ENCODE measurements at regions not wholly inside any gene's neighbourhood (a gene's known extent, or its start where the extent isn't known, plus 50 kb on each side); places are given as distances from the start of the nearest gene placed in this dataset.

DNA sequence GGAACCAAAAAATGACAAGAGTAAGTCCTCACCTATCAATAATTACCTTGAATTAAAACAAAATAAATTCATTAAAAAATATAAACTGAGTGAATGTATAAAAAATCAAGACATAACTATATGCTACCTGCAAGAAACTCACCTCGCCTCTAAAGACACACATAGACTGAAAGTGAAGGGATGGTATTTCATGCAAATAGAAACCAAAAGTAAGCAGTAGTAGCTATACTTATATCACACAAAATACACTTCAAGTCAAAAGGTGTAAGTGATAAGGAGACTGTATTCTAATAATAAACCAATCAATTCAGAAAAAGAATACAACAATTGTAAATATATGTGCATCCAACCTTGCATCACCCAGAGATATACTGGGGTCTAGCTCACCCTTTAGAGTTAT, 332.6 kb downstream of the SH2D4B start:
- H3K4me2 ChIP-seq, result no peak overlapping the region

GRCh38 chr10:80871083-80871482, 333.4 kb downstream of the SH2D4B start:
- ChIA-PET CTCF (no interaction called here), POLR2A (ENCODE audit: unreplicated experiment) (no interaction called here)
- H3K4me3 ChIP-seq, result no peak overlapping the region
- no peaks in the 10 kb centered on the region for H3K9me2 ChIP-seq (ENCODE audit: insufficient read depth)
- no peaks in the 10 kb centered on the region for H3K27me3 ChIP-seq (ENCODE audit: insufficient read depth, low read depth)
- no peaks in the 10 kb centered on the region for H4K20me1 ChIP-seq (ENCODE audit: insufficient read depth)
- TF ChIP-seq EZH2 (IDR thresholded peaks at IDR 0.05; ENCODE audit: low read depth), result no peak
- TF ChIP-seq, protein P1, sequence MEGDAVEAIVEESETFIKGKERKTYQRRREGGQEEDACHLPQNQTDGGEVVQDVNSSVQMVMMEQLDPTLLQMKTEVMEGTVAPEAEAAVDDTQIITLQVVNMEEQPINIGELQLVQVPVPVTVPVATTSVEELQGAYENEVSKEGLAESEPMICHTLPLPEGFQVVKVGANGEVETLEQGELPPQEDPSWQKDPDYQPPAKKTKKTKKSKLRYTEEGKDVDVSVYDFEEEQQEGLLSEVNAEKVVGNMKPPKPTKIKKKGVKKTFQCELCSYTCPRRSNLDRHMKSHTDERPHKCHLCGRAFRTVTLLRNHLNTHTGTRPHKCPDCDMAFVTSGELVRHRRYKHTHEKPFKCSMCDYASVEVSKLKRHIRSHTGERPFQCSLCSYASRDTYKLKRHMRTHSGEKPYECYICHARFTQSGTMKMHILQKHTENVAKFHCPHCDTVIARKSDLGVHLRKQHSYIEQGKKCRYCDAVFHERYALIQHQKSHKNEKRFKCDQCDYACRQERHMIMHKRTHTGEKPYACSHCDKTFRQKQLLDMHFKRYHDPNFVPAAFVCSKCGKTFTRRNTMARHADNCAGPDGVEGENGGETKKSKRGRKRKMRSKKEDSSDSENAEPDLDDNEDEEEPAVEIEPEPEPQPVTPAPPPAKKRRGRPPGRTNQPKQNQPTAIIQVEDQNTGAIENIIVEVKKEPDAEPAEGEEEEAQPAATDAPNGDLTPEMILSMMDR (conservative IDR thresholded peaks at IDR 0.05), result no peak
- H3F3A ChIP-seq (ENCODE audit: insufficient read depth, low read depth), result no peaks in the 10 kb centered on the region
- no peaks in the 10 kb centered on the region for H3K79me2 ChIP-seq (ENCODE audit: low read depth)
- no peaks in the 10 kb centered on the region for H3K36me3 ChIP-seq (ENCODE audit: low read depth)
- DNase-seq, result no peak
- no peak overlapping the region for H3K27ac ChIP-seq
- H3K9me3 ChIP-seq (ENCODE audit: insufficient read depth, low read depth), result no peaks in the 10 kb centered on the region; the same call in 1 of the 2 replicates
- no peak overlapping the region for H3K4me2 ChIP-seq
- intact Hi-C loops (cut with micrococcal nuclease; ENCODE audit: unreplicated experiment), result no loop called here
- no peak overlapping the region for H2AFZ ChIP-seq
- no TSS peak for BruUV-seq (replicated peaks)
- no peaks in the 10 kb centered on the region for H3K4me1 ChIP-seq (replicated peaks; ENCODE audit: insufficient read depth)

More for the DNA sequence above, 332.6 kb downstream of the SH2D4B start:
- no TSS peak for BruUV-seq (replicated peaks)
- Histone ChIP-seq H3K4me1 (replicated peaks; ENCODE audit: insufficient read depth) (no peaks in the 10 kb centered on the region), H3K27me3 (ENCODE audit: insufficient read depth, low read depth) (no peaks in the 10 kb centered on the region), H3K4me3 (no peak overlapping the region), H4K20me1 (ENCODE audit: insufficient read depth) (no peaks in the 10 kb centered on the region), H3K9me3 (ENCODE audit: insufficient read depth, low read depth) (no peaks in the 10 kb centered on the region; the same call in 1 of the 2 replicates), H3K36me3 (ENCODE audit: low read depth) (no peaks in the 10 kb centered on the region), H3K79me2 (ENCODE audit: low read depth) (no peaks in the 10 kb centered on the region), H3K9me2 (ENCODE audit: insufficient read depth) (no peaks in the 10 kb centered on the region), H2AFZ (no peak overlapping the region), H3K27ac (no peak overlapping the region), H3F3A (ENCODE audit: insufficient read depth, low read depth) (no peaks in the 10 kb centered on the region)
- DNase-seq, result no peak
- TF ChIP-seq, protein P1 (conservative IDR thresholded peaks at IDR 0.05), result no peak
- no peak for TF ChIP-seq EZH2 (IDR thresholded peaks at IDR 0.05; ENCODE audit: low read depth)
- ChIA-PET CTCF (no interaction called here), POLR2A (ENCODE audit: unreplicated experiment) (no interaction called here)
- intact Hi-C loops (cut with micrococcal nuclease; ENCODE audit: unreplicated experiment), result no loop called here

DNA sequence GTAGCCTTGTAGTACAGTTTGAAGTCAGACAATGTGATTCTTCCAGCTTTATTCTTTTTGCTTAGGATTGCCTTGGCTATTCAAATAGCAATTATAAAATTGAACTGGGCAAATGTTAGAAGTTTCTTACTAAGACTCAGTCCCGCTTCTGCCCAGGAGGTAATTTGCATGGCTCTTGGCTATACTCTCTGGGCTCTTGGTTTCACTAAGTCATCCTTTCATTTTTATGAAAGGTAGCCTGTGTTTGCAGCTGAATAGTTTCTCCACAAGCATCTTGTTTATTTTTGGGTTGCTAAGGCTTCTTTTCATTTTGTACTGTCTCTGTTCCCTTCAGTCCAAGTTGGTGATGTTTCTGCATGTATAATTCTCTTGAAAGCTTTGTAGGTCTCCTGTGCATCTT, 340.6 kb downstream of the SH2D4B start:
- CTCF ChIA-PET, result no interaction called here
- TF ChIP-seq EZH2 (IDR thresholded peaks at IDR 0.05; ENCODE audit: low read depth), result no peak
- TF ChIP-seq, protein P1 (conservative IDR thresholded peaks at IDR 0.05), result no peak
- H3K27me3 ChIP-seq (ENCODE audit: insufficient read depth, low read depth), result 0 out of 2 replicates have a peak, but pooled peaks cover 6% of the 10 kb centered on the region
- no peak overlapping the region for H3K4me3 ChIP-seq
- no peak for DNase-seq
- no TSS peak for BruUV-seq (replicated peaks)
- POLR2A ChIA-PET (ENCODE audit: unreplicated experiment), result no interaction called here
- H3K4me1 ChIP-seq (replicated peaks; ENCODE audit: insufficient read depth), result no peaks in the 10 kb centered on the region
- no peaks in the 10 kb centered on the region for H4K20me1 ChIP-seq (ENCODE audit: insufficient read depth)
- H3K9me3 ChIP-seq (ENCODE audit: insufficient read depth, low read depth), result no peaks in the 10 kb centered on the region; the same call in 1 of the 2 replicates
- no peak overlapping the region for H3K27ac ChIP-seq
- no peak overlapping the region for H3K4me2 ChIP-seq
- H3K9me2 ChIP-seq (ENCODE audit: insufficient read depth), result no peaks in the 10 kb centered on the region
- intact Hi-C loops (cut with micrococcal nuclease; ENCODE audit: unreplicated experiment), result no loop called here
- no peak overlapping the region for H2AFZ ChIP-seq
- H3K36me3 ChIP-seq (ENCODE audit: low read depth), result no peaks in the 10 kb centered on the region
- H3F3A ChIP-seq (ENCODE audit: insufficient read depth, low read depth), result no peaks in the 10 kb centered on the region
- H3K79me2 ChIP-seq (ENCODE audit: low read depth), result no peaks in the 10 kb centered on the region
